ENCODE measurements at regions not wholly inside any gene's neighbourhood (a gene's known extent, or its start where the extent isn't known, plus 50 kb on each side); places are given as distances from the start of the nearest gene placed in this dataset.

DNA sequence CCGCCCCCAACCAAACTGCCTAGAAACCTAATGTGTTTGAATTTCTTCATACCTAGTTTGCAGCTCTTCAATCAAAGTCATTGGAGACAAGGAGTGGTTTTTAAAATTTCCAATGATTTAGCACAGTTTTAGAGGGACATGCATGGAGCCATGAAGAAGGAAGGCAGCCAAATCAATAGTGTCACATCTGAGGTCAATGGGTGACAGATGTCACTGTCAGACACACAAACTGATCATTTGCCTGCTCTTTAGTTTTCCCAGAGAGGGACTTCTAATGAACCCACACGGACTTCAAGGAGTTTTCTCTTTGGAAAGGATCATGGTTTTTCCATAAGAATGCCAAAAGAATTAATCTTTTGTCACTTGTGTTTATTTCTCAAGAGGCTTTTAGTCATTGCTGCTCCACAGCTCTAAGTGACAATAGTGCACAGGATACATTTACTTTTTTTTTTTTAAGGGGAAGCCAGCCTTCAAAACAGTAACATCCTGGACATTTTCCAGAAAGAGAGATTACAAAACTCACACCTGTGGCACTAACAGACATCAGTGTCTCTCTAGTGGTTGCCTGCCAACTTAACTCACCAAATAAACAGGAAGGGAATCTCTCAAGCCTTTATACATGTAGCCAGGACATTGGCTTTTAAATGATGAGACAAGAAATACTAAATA lies 251.1 kb upstream of the DIAPH2 start:
- Histone ChIP-seq H3K4me3 (ENCODE audit: severe bottlenecking) (no peak overlapping the region), H3K27me3 (ENCODE audit: insufficient read depth, poor library complexity, severe bottlenecking) (no peaks in the 10 kb centered on the region), H3K4me1 (ENCODE audit: insufficient read depth, poor library complexity, severe bottlenecking) (no peaks in the 10 kb centered on the region), H3K9me3 (ENCODE audit: severe bottlenecking) (no peaks in the 10 kb centered on the region), H3K36me3 (ENCODE audit: low read depth) (no peaks in the 10 kb centered on the region), H3K27ac (ENCODE audit: poor library complexity, severe bottlenecking) (no peak overlapping the region)
- no peak for TF ChIP-seq CTCF (IDR thresholded peaks at IDR 0.05; ENCODE audit: poor library complexity, severe bottlenecking)
- no peak for ATAC-seq (ENCODE audit: low read depth)
- no peak for DNase-seq (ENCODE audit: low spot score)

DNA sequence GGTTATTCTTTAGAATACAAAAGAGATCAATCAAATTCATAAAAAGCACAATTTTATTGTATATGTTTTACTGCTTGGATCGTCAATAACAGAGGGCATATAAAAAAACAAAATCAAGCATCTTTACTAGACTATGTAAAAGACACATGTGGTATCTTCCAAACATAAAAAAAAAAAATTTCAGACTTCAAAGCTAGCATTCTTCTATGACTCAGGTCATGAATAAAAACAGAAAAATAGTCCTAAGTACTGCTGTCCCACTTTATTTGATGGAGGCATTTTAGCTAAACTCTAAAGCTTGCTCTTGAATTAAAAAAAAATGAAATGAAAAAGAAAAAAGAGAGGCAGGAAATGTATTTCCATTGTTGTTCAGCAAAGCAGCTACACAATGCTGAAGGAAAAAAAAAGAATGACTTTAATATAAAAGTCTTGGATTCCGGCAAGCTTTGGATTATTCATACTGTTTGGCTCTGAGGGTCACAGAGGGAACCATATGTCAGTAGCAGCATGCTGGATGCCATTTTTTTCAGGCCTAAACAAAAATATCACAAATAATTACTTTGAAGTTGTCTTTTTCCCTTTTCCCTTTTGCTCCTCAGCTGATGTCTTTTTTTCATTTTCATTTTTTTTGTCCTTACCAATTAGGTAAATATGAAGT lies 249.1 kb upstream of the DIAPH2 start:
- Histone ChIP-seq H3K4me1 (ENCODE audit: insufficient read depth, poor library complexity, severe bottlenecking) (no peaks in the 10 kb centered on the region), H3K27me3 (ENCODE audit: insufficient read depth, poor library complexity, severe bottlenecking) (no peaks in the 10 kb centered on the region), H3K9me3 (ENCODE audit: severe bottlenecking) (no peaks in the 10 kb centered on the region), H3K36me3 (ENCODE audit: low read depth) (no peaks in the 10 kb centered on the region), H3K4me3 (ENCODE audit: severe bottlenecking) (no peak overlapping the region), H3K27ac (ENCODE audit: poor library complexity, severe bottlenecking) (no peak overlapping the region)
- ATAC-seq (ENCODE audit: low read depth) (no peak), DNase-seq (ENCODE audit: low spot score) (no peak)
- no peak for TF ChIP-seq CTCF (IDR thresholded peaks at IDR 0.05; ENCODE audit: poor library complexity, severe bottlenecking)

- H3K4me3 ChIP-seq (ENCODE audit: severe bottlenecking): no peak overlapping the region
- no peaks in the 10 kb centered on the region for H3K4me1 ChIP-seq (ENCODE audit: insufficient read depth, poor library complexity, severe bottlenecking)
- DNase-seq (ENCODE audit: low spot score): no peak
- no peak for ATAC-seq (ENCODE audit: low read depth)
- TF ChIP-seq CTCF (IDR thresholded peaks at IDR 0.05; ENCODE audit: poor library complexity, severe bottlenecking): no peak
- H3K27ac ChIP-seq (ENCODE audit: poor library complexity, severe bottlenecking): no peak overlapping the region
- H3K36me3 ChIP-seq (ENCODE audit: low read depth): no peaks in the 10 kb centered on the region
- no peaks in the 10 kb centered on the region for H3K9me3 ChIP-seq (ENCODE audit: severe bottlenecking)
- no peaks in the 10 kb centered on the region for H3K27me3 ChIP-seq (ENCODE audit: insufficient read depth, poor library complexity, severe bottlenecking)
Measured at GRCh38 chrX:96436105-96436504, 248.5 kb upstream of the DIAPH2 start.

DNA sequence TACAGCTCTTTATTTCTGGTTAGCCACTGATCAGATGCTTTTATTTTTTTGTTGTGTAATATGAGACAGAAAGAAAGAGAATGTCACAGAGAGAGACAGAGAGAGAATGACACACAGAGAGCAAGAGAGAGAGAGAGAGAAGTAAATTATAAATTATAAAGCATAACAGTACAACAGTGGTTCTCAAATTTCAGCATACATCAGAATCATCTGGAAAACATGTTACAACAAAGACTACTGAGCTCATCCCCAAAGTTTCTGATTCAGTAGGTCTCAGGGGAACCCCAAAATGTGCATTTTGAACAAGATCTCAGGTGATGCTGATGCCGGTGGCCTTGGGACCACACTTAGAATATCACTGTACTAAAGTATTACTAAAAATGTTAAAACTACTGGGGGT lies 245.8 kb upstream of the DIAPH2 start:
- no peaks in the 10 kb centered on the region for H3K4me1 ChIP-seq (ENCODE audit: insufficient read depth, poor library complexity, severe bottlenecking)
- ATAC-seq (ENCODE audit: low read depth) (no peak), DNase-seq (ENCODE audit: low spot score) (no peak)
- H3K9me3 ChIP-seq (ENCODE audit: severe bottlenecking): no peaks in the 10 kb centered on the region
- TF ChIP-seq CTCF (IDR thresholded peaks at IDR 0.05; ENCODE audit: poor library complexity, severe bottlenecking): no peak
- H3K27me3 ChIP-seq (ENCODE audit: insufficient read depth, poor library complexity, severe bottlenecking): no peaks in the 10 kb centered on the region
- no peak overlapping the region for H3K4me3 ChIP-seq (ENCODE audit: severe bottlenecking)
- H3K27ac ChIP-seq (ENCODE audit: poor library complexity, severe bottlenecking): no peak overlapping the region
- no peaks in the 10 kb centered on the region for H3K36me3 ChIP-seq (ENCODE audit: low read depth)

DNA sequence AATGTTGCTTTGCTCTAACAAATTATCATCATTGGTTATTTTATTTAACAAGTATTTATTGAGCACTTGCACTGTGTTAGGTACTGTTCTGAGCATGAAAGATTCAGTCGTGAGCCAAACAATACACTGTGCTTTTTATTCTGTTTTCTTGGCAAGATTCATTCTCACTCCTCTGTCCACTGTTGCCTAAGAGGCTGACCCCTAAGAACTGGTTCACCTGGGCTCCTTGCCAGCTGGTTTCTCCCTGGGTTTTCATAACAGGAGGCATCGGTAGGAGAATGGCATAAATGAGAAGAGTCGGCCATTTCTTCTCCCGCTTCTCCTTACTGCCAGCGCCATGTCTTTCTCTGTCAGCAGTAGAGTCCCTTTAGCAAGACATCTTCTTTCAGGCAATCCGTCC lies 243.7 kb upstream of the DIAPH2 start:
- DNase-seq (ENCODE audit: low spot score): no peak
- Histone ChIP-seq H3K27ac (ENCODE audit: poor library complexity, severe bottlenecking) (no peak overlapping the region), H3K27me3 (ENCODE audit: insufficient read depth, poor library complexity, severe bottlenecking) (no peaks in the 10 kb centered on the region), H3K36me3 (ENCODE audit: low read depth) (no peaks in the 10 kb centered on the region), H3K9me3 (ENCODE audit: severe bottlenecking) (no peaks in the 10 kb centered on the region), H3K4me1 (ENCODE audit: insufficient read depth, poor library complexity, severe bottlenecking) (no peaks in the 10 kb centered on the region), H3K4me3 (ENCODE audit: severe bottlenecking) (no peak overlapping the region)
- ATAC-seq (ENCODE audit: low read depth): no peak
- no peak for TF ChIP-seq CTCF (IDR thresholded peaks at IDR 0.05; ENCODE audit: poor library complexity, severe bottlenecking)

Measured in RWPE2 (cell line).